ENCODE measurements at regions not wholly inside any gene's neighbourhood (a gene's known extent, or its start where the extent isn't known, plus 50 kb on each side); places are given as distances from the start of the nearest gene placed in this dataset.

DNA sequence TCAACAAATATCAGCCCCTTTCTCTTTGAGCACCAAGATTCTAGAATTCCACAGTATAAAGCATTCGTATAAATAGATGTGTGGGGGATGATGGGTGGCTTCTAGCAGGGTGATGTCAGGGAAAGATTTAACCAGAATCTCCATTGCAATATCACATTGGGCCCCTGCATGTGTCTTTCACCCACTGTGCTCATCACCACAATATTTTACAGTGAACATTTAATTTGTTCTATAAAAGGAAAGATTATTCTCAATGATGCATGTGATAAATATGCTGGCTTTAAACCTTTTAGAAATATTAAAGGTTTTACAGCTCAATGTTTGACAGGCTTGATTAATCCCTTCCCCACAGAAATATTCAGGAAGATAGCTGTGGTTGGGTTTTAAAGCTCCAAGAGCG lies 457.8 kb upstream of the DAB1 start:
- CTCF ChIA-PET, result no interaction called here
- H3K27ac Mint-ChIP-seq, result no peak overlapping the region

DNA sequence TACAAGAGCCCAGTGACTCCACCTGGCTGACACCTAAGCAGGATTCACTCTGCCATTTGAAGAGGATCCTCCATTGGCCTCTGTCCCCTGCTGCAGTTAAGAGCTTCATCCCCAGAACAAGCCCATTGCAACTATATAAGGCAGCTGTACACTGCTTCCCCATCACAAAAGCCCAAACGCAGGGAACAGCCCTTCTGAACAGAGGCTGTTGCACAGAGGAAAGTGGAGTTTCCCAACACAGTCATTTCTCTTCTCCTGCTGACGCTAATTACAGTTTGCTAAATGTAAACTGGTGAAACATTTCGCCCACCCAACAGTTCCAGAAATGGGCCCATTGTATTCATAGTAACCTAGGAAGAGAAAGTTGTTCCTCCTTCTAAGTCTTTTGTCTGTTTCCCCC lies 455.8 kb upstream of the DAB1 start:
- ATAC-seq (no peak), DNase-seq (no peak)
- Mint-ChIP-seq H3K4me1 (ENCODE audit: low read depth) (no peaks in the 10 kb centered on the region), H3K4me3 (no peak overlapping the region), H3K36me3 (ENCODE audit: low read depth) (no peaks in the 10 kb centered on the region), H3K27ac (no peak overlapping the region), H3K27me3 (peaks cover 3% of the 10 kb centered on the region), H3K9me3 (no peaks in the 10 kb centered on the region)
- TF ChIP-seq, protein P1, sequence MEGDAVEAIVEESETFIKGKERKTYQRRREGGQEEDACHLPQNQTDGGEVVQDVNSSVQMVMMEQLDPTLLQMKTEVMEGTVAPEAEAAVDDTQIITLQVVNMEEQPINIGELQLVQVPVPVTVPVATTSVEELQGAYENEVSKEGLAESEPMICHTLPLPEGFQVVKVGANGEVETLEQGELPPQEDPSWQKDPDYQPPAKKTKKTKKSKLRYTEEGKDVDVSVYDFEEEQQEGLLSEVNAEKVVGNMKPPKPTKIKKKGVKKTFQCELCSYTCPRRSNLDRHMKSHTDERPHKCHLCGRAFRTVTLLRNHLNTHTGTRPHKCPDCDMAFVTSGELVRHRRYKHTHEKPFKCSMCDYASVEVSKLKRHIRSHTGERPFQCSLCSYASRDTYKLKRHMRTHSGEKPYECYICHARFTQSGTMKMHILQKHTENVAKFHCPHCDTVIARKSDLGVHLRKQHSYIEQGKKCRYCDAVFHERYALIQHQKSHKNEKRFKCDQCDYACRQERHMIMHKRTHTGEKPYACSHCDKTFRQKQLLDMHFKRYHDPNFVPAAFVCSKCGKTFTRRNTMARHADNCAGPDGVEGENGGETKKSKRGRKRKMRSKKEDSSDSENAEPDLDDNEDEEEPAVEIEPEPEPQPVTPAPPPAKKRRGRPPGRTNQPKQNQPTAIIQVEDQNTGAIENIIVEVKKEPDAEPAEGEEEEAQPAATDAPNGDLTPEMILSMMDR (IDR thresholded peaks at IDR 0.05), result no peak
- ChIA-PET POLR2A (no interaction called here), CTCF (no interaction called here)
- intact Hi-C loops (cut with micrococcal nuclease), result no loop called here

More for the DNA sequence above, 457.8 kb upstream of the DAB1 start:
- ATAC-seq (no peak), DNase-seq (no peak)
- Mint-ChIP-seq H3K4me1 (ENCODE audit: low read depth) (no peaks in the 10 kb centered on the region), H3K4me3 (no peak overlapping the region), H3K9me3 (no peaks in the 10 kb centered on the region), H3K27me3 (peaks cover 3% of the 10 kb centered on the region), H3K36me3 (ENCODE audit: low read depth) (no peaks in the 10 kb centered on the region)
- POLR2A ChIA-PET, result no interaction called here
- intact Hi-C loops (cut with micrococcal nuclease), result no loop called here
- TF ChIP-seq, protein P1 (IDR thresholded peaks at IDR 0.05), result no peak

DNA sequence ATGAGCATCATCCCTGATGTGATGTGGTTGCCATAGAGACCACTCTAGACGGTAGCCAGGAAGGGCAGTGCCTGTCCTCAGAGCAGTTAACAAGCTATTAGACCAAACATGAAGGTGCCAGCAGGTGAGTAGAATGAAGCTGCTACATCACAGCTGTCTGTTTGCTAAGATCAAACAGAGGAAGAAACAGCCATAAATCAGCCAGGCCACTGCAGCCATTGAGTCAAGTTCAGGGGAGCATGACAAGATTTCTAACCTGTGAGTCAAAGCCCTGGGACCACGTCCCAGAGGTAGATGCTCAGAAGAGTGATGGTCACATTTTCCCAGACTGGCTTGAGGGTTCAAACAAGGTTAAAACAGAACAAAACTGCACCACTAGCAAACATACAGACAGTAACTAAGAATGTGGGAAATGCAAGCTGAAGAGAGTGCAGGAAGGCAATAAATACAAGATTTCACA lies 450.6 kb upstream of the DAB1 start:
- TF ChIP-seq, protein P1 (IDR thresholded peaks at IDR 0.05), result no peak
- ATAC-seq (no peak), DNase-seq (no peak)
- ChIA-PET CTCF (interaction anchor here (0.7 kb wide), 1 partner anchor 91 kb away, joined by 3 read pairs; no protein-coding TSS in a partner anchor), POLR2A (no interaction called here)
- Mint-ChIP-seq H3K36me3 (ENCODE audit: low read depth) (no peaks in the 10 kb centered on the region), H3K4me1 (ENCODE audit: low read depth) (no peaks in the 10 kb centered on the region), H3K27ac (no peak overlapping the region), H3K4me3 (no peak overlapping the region), H3K27me3 (peaks cover 1% of the 10 kb centered on the region), H3K9me3 (no peaks in the 10 kb centered on the region)
- intact Hi-C loops (cut with micrococcal nuclease), result no loop called here

DNA sequence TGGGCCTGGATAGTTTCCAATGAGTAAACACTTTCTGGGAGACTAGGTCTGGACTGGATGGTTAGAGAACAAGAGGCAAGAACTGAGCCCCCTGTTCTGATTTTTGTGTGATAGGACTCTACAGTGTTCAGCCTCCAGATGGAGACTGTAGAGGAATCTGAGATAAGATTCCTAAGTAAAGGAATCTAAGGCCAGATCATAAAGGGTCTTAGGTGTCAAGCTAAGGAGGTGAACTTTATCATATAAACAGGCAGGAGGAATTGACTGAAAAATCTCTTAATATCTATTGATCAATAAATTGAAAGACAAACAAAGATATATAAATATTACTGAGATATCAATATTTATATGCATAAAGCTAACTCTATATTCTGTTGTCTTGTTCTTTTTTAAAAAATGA lies 449.1 kb upstream of the DAB1 start:
- no peak for DNase-seq
- ATAC-seq, result no peak
- H3K27ac Mint-ChIP-seq, result no peak overlapping the region
- H3K36me3 Mint-ChIP-seq (ENCODE audit: low read depth), result no peaks in the 10 kb centered on the region
- TF ChIP-seq, protein P1 (IDR thresholded peaks at IDR 0.05), result no peak
- no peaks in the 10 kb centered on the region for H3K4me1 Mint-ChIP-seq (ENCODE audit: low read depth)
- ChIA-PET CTCF (no interaction called here), POLR2A (no interaction called here)
- H3K27me3 Mint-ChIP-seq, result peaks cover 2% of the 10 kb centered on the region
- H3K4me3 Mint-ChIP-seq, result no peak overlapping the region
- intact Hi-C loops (cut with micrococcal nuclease), result no loop called here
- no peaks in the 10 kb centered on the region for H3K9me3 Mint-ChIP-seq

DNA sequence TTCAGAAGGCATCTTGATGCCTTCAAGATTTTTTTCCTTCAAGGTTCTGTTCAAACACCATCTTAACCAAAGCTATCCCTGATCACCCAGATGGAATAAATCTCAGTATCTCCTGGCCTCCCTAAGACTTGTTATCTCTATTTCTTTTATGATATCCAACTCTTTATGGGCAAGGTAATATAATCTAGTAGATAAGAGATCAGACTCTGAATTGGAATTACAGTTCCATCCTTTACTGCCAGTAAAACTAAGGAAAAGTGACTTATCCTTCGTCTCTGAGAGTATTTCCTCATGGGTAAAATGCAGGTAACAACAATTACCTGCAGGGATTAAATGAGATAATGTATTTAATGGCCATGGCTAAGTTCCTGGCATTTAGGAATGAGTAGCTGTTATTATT lies 445.0 kb upstream of the DAB1 start:
- ChIA-PET CTCF (no interaction called here), POLR2A (no interaction called here)
- Mint-ChIP-seq H3K9me3 (no peaks in the 10 kb centered on the region), H3K27me3 (peaks cover 2% of the 10 kb centered on the region), H3K36me3 (ENCODE audit: low read depth) (no peaks in the 10 kb centered on the region), H3K27ac (no peak overlapping the region), H3K4me1 (ENCODE audit: low read depth) (no peaks in the 10 kb centered on the region), H3K4me3 (no peak overlapping the region)
- DNase-seq, result no peak
- no peak for ATAC-seq
- TF ChIP-seq, protein P1 (IDR thresholded peaks at IDR 0.05), result no peak
- intact Hi-C loops (cut with micrococcal nuclease), result no loop called here
